ENCODE measurements at regions not wholly inside any gene's neighbourhood (a gene's known extent, or its start where the extent isn't known, plus 50 kb on each side); places are given as distances from the start of the nearest gene placed in this dataset.
A peak's percentile ranks its signal among the peaks of the same experiment; 100 is the strongest.

- TF ChIP-seq CTCF (IDR thresholded peaks at IDR 0.05; ENCODE audit: insufficient read depth, low read length, poor library complexity, severe bottlenecking) = peak; percentile 29
- Histone ChIP-seq H3K4me3 (ENCODE audit: low read depth, low read length) (no peak overlapping the region), H3K36me3 (ENCODE audit: control insufficient read depth, insufficient read depth, low read length) (no peaks in the 10 kb centered on the region), H3K27me3 (ENCODE audit: control insufficient read depth, insufficient read depth, low read length) (no peaks in the 10 kb centered on the region)
- DNase-seq (ENCODE audit: low read depth) = no peak
Observed at GRCh38 chr3:159828542-159828943, 160.1 kb upstream of the IL12A start.

- TF ChIP-seq CTCF (IDR thresholded peaks at IDR 0.05; ENCODE audit: insufficient read depth, low read length, poor library complexity, severe bottlenecking) = no peak
- H3K27me3 ChIP-seq (ENCODE audit: control insufficient read depth, insufficient read depth, low read length) = no peaks in the 10 kb centered on the region
- DNase-seq (ENCODE audit: low read depth) = no peak
Observed at GRCh38 chr3:159829056-159829455, 159.6 kb upstream of the IL12A start.

GRCh38 chr3:159829539-159830227, 159.0 kb upstream of the IL12A start:
- no peaks in the 10 kb centered on the region for H3K27me3 ChIP-seq (ENCODE audit: control insufficient read depth, insufficient read depth, low read length)
- no peak for TF ChIP-seq CTCF (IDR thresholded peaks at IDR 0.05; ENCODE audit: insufficient read depth, low read length, poor library complexity, severe bottlenecking)
- no peaks in the 10 kb centered on the region for H3K36me3 ChIP-seq (ENCODE audit: control insufficient read depth, insufficient read depth, low read length)
- no peak for DNase-seq (ENCODE audit: low read depth)
- H3K4me3 ChIP-seq (ENCODE audit: low read depth, low read length) = no peak overlapping the region

More at GRCh38 chr3:159829056-159829455, 159.6 kb upstream of the IL12A start:
- Histone ChIP-seq H3K4me3 (ENCODE audit: low read depth, low read length) (no peak overlapping the region), H3K36me3 (ENCODE audit: control insufficient read depth, insufficient read depth, low read length) (no peaks in the 10 kb centered on the region)

GRCh38 chr3:159830523-159831154, 158.0 kb upstream of the IL12A start:
- H3K36me3 ChIP-seq (ENCODE audit: control insufficient read depth, insufficient read depth, low read length) = no peaks in the 10 kb centered on the region
- no peaks in the 10 kb centered on the region for H3K27me3 ChIP-seq (ENCODE audit: control insufficient read depth, insufficient read depth, low read length)
- no peak for DNase-seq (ENCODE audit: low read depth)
- no peak overlapping the region for H3K4me3 ChIP-seq (ENCODE audit: low read depth, low read length)
- no peak for TF ChIP-seq CTCF (IDR thresholded peaks at IDR 0.05; ENCODE audit: insufficient read depth, low read length, poor library complexity, severe bottlenecking)

- H3K36me3 ChIP-seq (ENCODE audit: control insufficient read depth, insufficient read depth, low read length) = no peaks in the 10 kb centered on the region
- DNase-seq (ENCODE audit: low read depth) = no peak
- no peak overlapping the region for H3K4me3 ChIP-seq (ENCODE audit: low read depth, low read length)
- no peak for TF ChIP-seq CTCF (IDR thresholded peaks at IDR 0.05; ENCODE audit: insufficient read depth, low read length, poor library complexity, severe bottlenecking)
- no peaks in the 10 kb centered on the region for H3K27me3 ChIP-seq (ENCODE audit: control insufficient read depth, insufficient read depth, low read length)
Observed at GRCh38 chr3:159831466-159831865, 157.2 kb upstream of the IL12A start.
